Lower leg skin (tissue), 4 donors: ENCODE measurements at regions not wholly inside any gene's neighbourhood (a gene's known extent, or its start where the extent isn't known, plus 50 kb on each side); places are given as distances from the start of the nearest gene placed in this dataset.

ENCODE experiments used
- DNase-seq, 2 donors: peaks; one replicate each; pipeline ENCODE4 v3.0.0-alpha.2; 2019; ENCODE audit warnings: low spot score in 2 of 2
- H3K4me3 ChIP-seq: fragments of 200-600 bp; sonication (generic); 2 replicates; pipeline ENCODE4 v1.5.1; 2017; ENCODE audit warnings: mild to moderate bottlenecking, low read depth; ENCODE audit not compliant: poor library complexity, severe bottlenecking
- CTCF ChIP-seq, 3 donors: fragments of 450-650 bp; IDR thresholded peaks; one replicate each; pipeline ENCODE4 v1.5.1; 2016; ENCODE audit warnings: antibody characterized with exemption in 3 of 3, mild to moderate bottlenecking in 3 of 3, moderate library complexity in 2 of 3
- POLR2A ChIP-seq, 2 donors: fragments of 450-650 bp; IDR thresholded peaks; one replicate each; pipeline ENCODE4 v1.6.1; 2016 to 2017; ENCODE audit warnings: antibody characterized with exemption in 2 of 2, mild to moderate bottlenecking in 1 of 2, moderate library complexity in 1 of 2
- WGBS, 2 donors: methylation state at CpG; one replicate each; pipeline ENCODE4 v1.1.5; 2018; 5-methylcytosine and 5-hydroxymethylcytosine counted together
- intact Hi-C: fragments of 100-400 bp; cut with DNase I; formaldehyde crosslinking; loops from one replicate; pipeline ENCODE4 v1.15.0; 2023; ENCODE audit warnings: low total_unique reads

DNA sequence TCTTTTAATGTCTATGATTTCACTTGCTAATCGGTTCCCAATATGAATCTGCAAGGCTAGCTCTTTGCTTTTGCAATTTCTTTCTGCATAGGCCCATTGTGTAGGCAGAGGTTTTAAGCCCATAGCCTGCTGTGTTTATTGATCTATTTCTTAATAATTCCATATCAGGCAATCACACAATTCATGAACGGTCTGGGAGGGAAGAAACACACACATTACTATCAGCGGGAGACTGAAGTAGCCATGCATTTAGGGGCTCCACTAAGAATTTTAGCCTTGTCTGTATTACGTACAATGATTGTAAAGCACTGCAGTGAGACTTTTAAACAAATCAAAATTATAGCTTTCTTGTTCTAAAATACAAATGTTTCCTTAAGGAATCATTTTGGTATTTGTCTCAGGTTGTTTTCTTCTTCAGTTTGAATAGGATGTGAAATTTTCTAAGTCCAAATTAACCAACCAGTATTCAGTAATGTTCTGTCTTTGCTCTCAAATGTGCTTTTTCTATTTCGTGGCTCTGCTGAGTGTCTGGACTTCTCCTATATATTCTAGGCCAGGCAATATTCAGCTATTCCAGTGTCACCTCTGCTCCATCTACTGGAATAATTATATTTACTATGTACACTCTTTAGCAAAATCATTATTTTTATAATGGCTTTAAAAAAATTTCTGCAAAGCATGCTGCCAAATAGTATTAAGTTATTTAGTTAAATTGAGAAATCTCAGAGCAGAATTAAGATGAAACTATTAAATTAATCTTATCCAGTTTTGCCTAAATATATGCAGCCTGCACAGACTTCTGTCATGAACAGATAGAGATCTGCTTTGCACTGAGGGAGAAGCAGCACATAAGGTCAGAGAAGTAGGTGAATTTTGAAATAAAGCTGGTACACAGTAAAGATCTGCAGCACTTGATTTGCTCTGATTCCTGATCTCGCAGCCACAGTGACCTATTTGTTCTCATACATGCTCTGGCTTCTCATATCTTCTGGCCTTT is 103.0 kb upstream of the NAALADL2 start:
- 88 to 93% methylated on average over 6 of the region's 6 CpGs for WGBS, 2 donors
- TF ChIP-seq POLR2A (IDR thresholded peaks at IDR 0.05) (no peak), CTCF (IDR thresholded peaks at IDR 0.05) (no peak)
- intact Hi-C loops = no loop called here

GRCh38 chr3:174758943-174759342 is 100.2 kb upstream of the NAALADL2 start:
- no peak overlapping the region for H3K4me3 ChIP-seq
- TF ChIP-seq CTCF (IDR thresholded peaks at IDR 0.05) = no peak
- TF ChIP-seq POLR2A (IDR thresholded peaks at IDR 0.05) = no peak
- no peak for DNase-seq
- intact Hi-C loops = no loop called here

More for the DNA sequence above, 103.0 kb upstream of the NAALADL2 start:
- no peak for DNase-seq
- no peak overlapping the region for H3K4me3 ChIP-seq

DNA sequence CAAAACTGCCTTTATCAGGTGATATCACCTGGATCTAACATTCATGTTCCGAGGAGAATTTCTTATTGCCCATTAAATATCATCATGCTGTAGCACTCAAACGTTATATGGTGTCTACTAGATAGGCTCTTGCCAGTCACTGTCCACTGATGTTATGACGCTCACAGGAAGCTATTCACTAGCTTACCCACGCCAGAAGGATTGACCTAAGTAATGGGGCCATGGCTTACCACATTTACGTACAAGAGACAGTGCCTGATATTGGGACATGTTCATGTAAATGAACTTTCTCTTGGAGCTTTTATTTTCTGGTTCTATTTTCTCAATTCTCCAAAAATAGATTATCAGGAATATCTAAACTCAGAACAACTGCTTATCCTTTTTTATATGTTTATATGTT is 91.7 kb upstream of the NAALADL2 start:
- WGBS, 2 donors = 78 to 80% methylated on average over 5 of the region's 5 CpGs
- TF ChIP-seq POLR2A (IDR thresholded peaks at IDR 0.05) (no peak), CTCF (IDR thresholded peaks at IDR 0.05) (no peak)
- intact Hi-C loops = no loop called here
- no peak for DNase-seq
- no peak overlapping the region for H3K4me3 ChIP-seq

DNA sequence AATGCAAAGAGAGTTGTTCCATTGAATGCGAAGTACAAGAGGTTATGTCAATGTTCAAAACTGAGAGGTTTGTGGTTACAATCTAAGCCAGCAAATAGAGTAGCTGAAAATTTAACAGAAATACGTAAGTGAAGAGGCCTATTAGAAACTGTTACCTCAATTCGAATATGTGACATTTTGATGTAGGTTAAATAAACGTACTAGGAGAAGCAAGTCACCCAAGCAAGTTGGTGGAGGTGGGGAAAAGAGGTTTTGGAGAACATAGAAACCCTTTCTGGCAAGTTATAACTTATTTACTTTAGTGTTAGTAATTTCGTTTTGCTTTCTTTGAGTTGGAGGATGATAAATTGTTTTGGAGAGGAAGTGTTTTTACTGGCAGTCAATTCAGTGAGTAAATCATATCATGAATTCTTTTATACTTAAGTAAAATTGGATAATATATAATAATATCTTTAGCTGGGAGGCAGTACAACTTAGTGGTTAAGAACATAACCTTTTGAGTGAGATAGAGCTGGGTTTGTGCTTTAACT is 91.2 kb upstream of the NAALADL2 start:
- H3K4me3 ChIP-seq = no peak overlapping the region
- TF ChIP-seq POLR2A (IDR thresholded peaks at IDR 0.05) (no peak), CTCF (IDR thresholded peaks at IDR 0.05) (no peak)
- intact Hi-C loops = no loop called here
- 46 to 51% methylated on average over 5 of the region's 5 CpGs for WGBS, 2 donors
- no peak for DNase-seq

DNA sequence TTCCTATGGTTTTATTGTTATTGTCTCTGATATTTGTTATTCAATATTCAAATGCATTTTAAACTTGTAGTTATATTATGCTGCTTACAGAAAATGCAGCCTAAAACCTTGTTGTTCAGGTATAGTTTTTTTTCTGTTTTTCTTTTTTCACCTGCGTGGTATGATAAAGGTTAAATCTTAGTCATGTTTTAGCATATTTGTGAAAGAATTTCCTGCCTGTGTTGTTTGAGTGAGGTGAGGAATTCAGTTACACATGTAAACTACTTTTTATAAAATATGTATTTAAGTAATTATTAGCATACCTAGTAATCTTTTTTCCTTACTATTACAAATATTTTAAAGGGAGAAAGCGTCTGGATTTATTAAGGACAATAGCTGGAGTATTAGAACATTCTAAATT is 90.0 kb upstream of the NAALADL2 start:
- WGBS, 2 donors = 89 to 90% methylated on average over 2 of the region's 2 CpGs
- intact Hi-C loops = no loop called here
- H3K4me3 ChIP-seq = no peak overlapping the region
- DNase-seq = no peak
- no peak for TF ChIP-seq POLR2A (IDR thresholded peaks at IDR 0.05)

DNA sequence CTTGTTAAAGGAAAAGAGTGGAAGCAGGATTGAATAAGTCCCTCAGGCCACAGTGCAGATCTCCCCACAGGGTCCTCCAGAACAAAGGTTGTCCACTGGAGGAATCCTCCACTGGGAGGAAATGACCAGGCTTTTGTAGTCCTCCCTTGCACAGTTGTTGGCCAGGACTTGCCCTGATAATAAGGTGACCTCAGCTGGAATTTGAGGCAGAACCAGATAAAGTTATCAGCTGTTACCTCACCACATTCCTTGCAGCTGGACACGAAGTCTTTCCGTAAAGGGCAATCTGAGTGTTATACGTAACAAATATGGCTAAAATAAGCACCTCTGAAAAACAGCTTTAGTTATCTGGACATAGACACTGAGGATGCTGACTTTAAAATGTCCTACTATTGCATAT is 83.5 kb upstream of the NAALADL2 start:
- WGBS, 2 donors = 90% methylated on average over 3 of the region's 3 CpGs
- no peak for DNase-seq
- intact Hi-C loops = no loop called here
- no peak for TF ChIP-seq CTCF (IDR thresholded peaks at IDR 0.05)
- TF ChIP-seq POLR2A (IDR thresholded peaks at IDR 0.05) = no peak
- H3K4me3 ChIP-seq = no peak overlapping the region
